GM12878 (cell line): ENCODE measurements at regions not wholly inside any gene's neighbourhood (a gene's known extent, or its start where the extent isn't known, plus 50 kb on each side); places are given as distances from the start of the nearest gene placed in this dataset.

Source experiments
- ATAC-seq: fragments of 200-7000 bp; cut with Tn5 transposase; 3 replicates; pipeline ENCODE4 v1.9.1; 2020; ENCODE audit warnings: mild to moderate bottlenecking, moderate library complexity
- BruUV-seq: library from RNA; stranded (reverse); fragments of 400-500 nt; replicated peaks from 2 replicates; lab custom pipeline; 2021; lab: Mats Ljungman, UMichigan
- CTCF ChIA-PET: fragments of 300-600 bp; sonication (Branson Sonifier 250); formaldehyde crosslinking; extraction: SDS; loops from one replicate; lab custom pipeline; 2021; ENCODE audit warnings: inconsistent platforms; lab: Yijun Ruan, JAX
- POLR2A ChIA-PET: fragments of 350-600 bp; formaldehyde crosslinking; extraction: SDS; loops from one replicate; lab custom pipeline; 2021; ENCODE audit warnings: inconsistent platforms; lab: Charles Lee
- RAD21 ChIA-PET: fragments of 300-600 bp; sonication (Branson Sonifier 250); formaldehyde crosslinking; loops from one replicate; lab custom pipeline; 2023; ENCODE audit warnings: antibody characterized with exemption; ENCODE audit not compliant: unreplicated experiment; lab: Charles Lee
- SMC1A ChIA-PET: fragments of 300-600 bp; sonication (Branson Sonifier 250); formaldehyde crosslinking; loops from one replicate; lab custom pipeline; 2023; ENCODE audit not compliant: unreplicated experiment, uncharacterized antibody; lab: Charles Lee
- DNase-seq: peaks from one replicate; pipeline ENCODE4 v3.0.0-alpha.2; 2011; ENCODE audit warnings: low read depth, low spot score
- FAIRE-seq: peaks from 3 replicates; lab custom pipeline; 2011; peaks lifted over from hg19 to GRCh38; lab: Jason Lieb, UNC
- H2AFZ ChIP-seq: 2 replicates; pipeline ENCODE4 v1.6.0; 2011; ENCODE audit warnings: low read depth, low read length, control low read depth; ENCODE audit not compliant: control insufficient read depth
- H3K27ac ChIP-seq: 2 replicates; pipeline ENCODE4 v1.5.1; 2011; ENCODE audit warnings: control low read depth; ENCODE audit not compliant: control insufficient read depth, insufficient read depth
- H3K27me3 ChIP-seq, 2 experiments: replicated peaks in 1 of 2; 2 replicates each; pipeline versions ENCODE4 v1.6.0 to v1.6.1; 2011; ENCODE audit warnings: low read length in 1 of 2; ENCODE audit not compliant: control insufficient read depth in 2 of 2, insufficient read depth in 2 of 2
- H3K36me3 ChIP-seq, 2 experiments: 2 replicates each; pipeline ENCODE4 v1.5.1; 2011; ENCODE audit warnings: low read length in 1 of 2; ENCODE audit not compliant: control insufficient read depth in 2 of 2, insufficient read depth in 2 of 2
- H3K4me1 ChIP-seq: 2 replicates; pipeline ENCODE4 v1.6.1; 2011; ENCODE audit warnings: mild to moderate bottlenecking, low read length, moderate library complexity, mixed read lengths; ENCODE audit not compliant: control insufficient read depth, insufficient read depth
- H3K4me2 ChIP-seq: 2 replicates; pipeline ENCODE4 v1.6.0; 2011; ENCODE audit warnings: control low read depth; ENCODE audit not compliant: control insufficient read depth, insufficient read depth
- H3K4me3 ChIP-seq: fragments of 200-600 bp; sonication (generic); 2 replicates; pipeline ENCODE4 v1.5.1; 2016
- H3K79me2 ChIP-seq: 2 replicates; pipeline ENCODE4 v1.6.0; 2011; ENCODE audit warnings: low read length; ENCODE audit not compliant: control insufficient read depth, insufficient read depth
- H3K9ac ChIP-seq: 2 replicates; pipeline ENCODE4 v1.8.0; 2011; ENCODE audit warnings: low read length, control low read depth, mixed read lengths; ENCODE audit not compliant: control insufficient read depth, insufficient read depth
- H3K9me3 ChIP-seq: replicated peaks from 3 replicates; pipeline ENCODE4 v1.5.1; 2011; ENCODE audit warnings: mild to moderate bottlenecking, low read length; ENCODE audit not compliant: control insufficient read depth, insufficient read depth
- H4K20me1 ChIP-seq: 2 replicates; pipeline ENCODE4 v1.6.0; 2011; ENCODE audit not compliant: control insufficient read depth, insufficient read depth
- CBFB ChIP-seq: IDR thresholded peaks from 2 replicates; pipeline ENCODE4 v1.6.1; 2016; ENCODE audit warnings: antibody characterized with exemption, low read depth
- CBX3 ChIP-seq: fragments of 200-600 bp; sonication (generic); IDR thresholded peaks from 2 replicates; pipeline ENCODE4 v1.6.1; 2016; ENCODE audit warnings: low read depth, borderline replicate concordance
- EGR1 ChIP-seq, 2 experiments: IDR thresholded peaks; 1 replicate in 1 of 2; 2 replicates in 1 of 2; pipeline ENCODE4 v1.6.1; 2011 to 2012; ENCODE audit warnings: low read depth in 2 of 2, low read length in 2 of 2, borderline replicate concordance in 1 of 2, mild to moderate bottlenecking in 1 of 2, moderate library complexity in 1 of 2
- GABPA ChIP-seq: IDR thresholded peaks from 2 replicates; pipeline ENCODE4 v1.6.1; 2014; ENCODE audit warnings: antibody characterized with exemption, low read depth, mild to moderate bottlenecking, inconsistent platforms
- IRF4 ChIP-seq: IDR thresholded peaks from 2 replicates; pipeline ENCODE4 v1.6.1; 2011; ENCODE audit warnings: low read depth, low read length
- POLR2AphosphoS2 ChIP-seq: IDR thresholded peaks from 2 replicates; pipeline ENCODE4 v1.6.1; 2011; ENCODE audit warnings: low read depth, mild to moderate bottlenecking, low read length, improper control_type of control experiment, moderate library complexity
- RB1 ChIP-seq: fragments of 450-650 bp; formaldehyde crosslinking; IDR thresholded peaks from 2 replicates; pipeline ENCODE4 v1.6.1; 2017; ENCODE audit warnings: mild to moderate bottlenecking, borderline replicate concordance
- SIN3A ChIP-seq: IDR thresholded peaks from 2 replicates; pipeline ENCODE4 v1.6.1; 2012; ENCODE audit warnings: low read depth, low read length, improper control_type of control experiment
- TCF7 ChIP-seq: IDR thresholded peaks from 2 replicates; pipeline ENCODE4 v1.6.1; 2014; ENCODE audit warnings: antibody characterized with exemption, borderline replicate concordance
- USF1 ChIP-seq: IDR thresholded peaks from 2 replicates; pipeline ENCODE4 v1.6.1; 2011; ENCODE audit warnings: borderline replicate concordance, low read depth, mild to moderate bottlenecking, moderate library complexity, mixed read lengths, low read length; ENCODE audit not compliant: insufficient read depth; ENCODE audit errors: extremely low read length
- YY1 ChIP-seq: IDR thresholded peaks from 2 replicates; pipeline ENCODE4 v1.6.1; 2011; ENCODE audit warnings: low read depth, mild to moderate bottlenecking, low read length
- ZBTB4 ChIP-seq: fragments of 450-650 bp; formaldehyde crosslinking; IDR thresholded peaks from 2 replicates; pipeline ENCODE4 v1.4.0; 2022; ENCODE audit warnings: mild to moderate bottlenecking, moderate library complexity
- WGBS: methylation state at CpG from one replicate; pipeline ENCODE4 v1.1.6; 2016; ENCODE audit warnings: low lambda C conversion rate; ENCODE audit not compliant: insufficient replicate concordance, insufficient coverage; ENCODE audit errors: missing lambda C conversion rate; 5-methylcytosine and 5-hydroxymethylcytosine counted together
- in situ Hi-C: fragments of 300-500 bp; cut with MboI; formaldehyde crosslinking; loops from 9 replicates; pipeline ENCODE4 v1.14.3; 2018; ENCODE audit warnings: mixed read lengths
- intact Hi-C: fragments of 100-400 bp; cut with micrococcal nuclease; formaldehyde crosslinking; loops from one replicate; pipeline ENCODE4 v1.14.2; 2022; ENCODE audit not compliant: unreplicated experiment
- TF ChIP-seq, protein P1 (sequence below): IDR thresholded peaks from 2 replicates; pipeline ENCODE4 v1.6.1; 2011; ENCODE audit warnings: mild to moderate bottlenecking, low read depth, low read length, moderate library complexity; ENCODE audit not compliant: insufficient replicate concordance
- TF ChIP-seq, protein P2 (sequence below): IDR thresholded peaks from 2 replicates; pipeline ENCODE4 v1.6.1; 2012; ENCODE audit warnings: mild to moderate bottlenecking, low read depth, low read length

DNA sequence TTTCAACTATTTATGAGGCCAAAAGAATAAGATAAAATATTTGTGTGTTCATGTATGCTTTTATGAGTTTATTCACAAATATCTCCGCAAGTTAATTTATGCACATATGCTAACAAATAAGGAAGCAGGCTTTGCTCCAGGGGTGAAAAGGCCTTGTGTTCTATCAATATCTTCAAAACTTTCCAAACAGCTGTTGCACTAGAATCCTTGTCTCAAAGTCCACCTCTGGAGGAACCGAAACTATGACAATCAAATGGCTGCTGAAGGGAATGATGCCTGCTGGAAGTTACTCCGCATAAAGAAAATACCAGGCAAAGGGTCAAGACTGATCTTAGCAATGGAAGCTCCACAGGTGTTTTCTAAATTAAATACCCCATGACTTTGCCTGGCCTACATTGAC lies 145.0 kb upstream of the GHITM start (continued):
- TF ChIP-seq GABPA, result no peak
- TF ChIP-seq USF1, result no peak
- no peak for TF ChIP-seq TCF7

DNA sequence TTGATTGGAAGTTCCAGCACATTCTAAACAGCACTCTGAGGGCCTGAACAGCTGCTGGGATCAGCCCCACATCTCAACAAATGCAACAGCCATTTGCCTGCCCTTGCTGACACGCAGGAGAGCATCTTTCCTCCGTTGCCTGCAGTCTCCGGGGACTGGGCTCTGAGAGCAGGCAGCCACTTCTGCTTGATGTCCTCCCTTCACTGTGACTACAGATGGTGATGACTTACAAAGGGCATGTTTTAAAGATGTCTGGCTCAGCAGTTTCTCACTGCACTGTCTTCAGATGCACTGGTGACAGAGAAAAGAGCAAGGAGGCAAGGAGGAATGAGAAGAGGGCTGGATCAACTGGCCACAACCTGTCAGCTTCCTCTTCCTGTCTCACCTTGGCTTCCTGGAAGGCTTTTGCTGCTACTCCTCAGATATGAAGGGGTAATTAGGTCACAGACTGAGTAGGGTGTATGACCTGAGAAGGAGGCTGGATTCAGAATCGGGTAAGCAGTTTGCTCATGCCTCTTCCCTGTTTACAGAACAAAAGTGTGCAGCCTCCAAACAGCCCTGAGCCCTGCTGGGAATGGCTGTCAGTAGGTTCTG lies 143.5 kb upstream of the GHITM start:
- H3K9me3 ChIP-seq, result no peaks in the 10 kb centered on the region; the same call in 2 of the 3 replicates
- ChIA-PET POLR2A (no interaction called here), SMC1A (no interaction called here), CTCF (interaction anchor here (1.2 to 3.4 kb wide), 5 partner anchors 9 to 125 kb away, joined by 3 to 14 read pairs (median 6); no protein-coding TSS in a partner anchor), RAD21 (no interaction called here)
- peaks cover 11% of the 10 kb centered on the region for H3K4me1 ChIP-seq
- no peaks in the 10 kb centered on the region for H4K20me1 ChIP-seq
- no TSS peak for BruUV-seq
- no peak for DNase-seq
- no peak for ATAC-seq
- H3K4me2 ChIP-seq, result no peak overlapping the region
- intact Hi-C loops, result loop anchor here (10.0 kb wide), 2 partner anchors 451 to 1181 kb away; no protein-coding TSS in a partner anchor
- no peak overlapping the region for H3K27ac ChIP-seq
- no peak overlapping the region; the same call in 1 of the 2 replicates for H2AFZ ChIP-seq
- H3K79me2 ChIP-seq, result no peaks in the 10 kb centered on the region
- H3K27me3 ChIP-seq, result peaks cover 0 to 4% of the 10 kb centered on the region in 2 experiments; a peak in 2 of 4 replicates
- no peak for FAIRE-seq
- H3K36me3 ChIP-seq, result no peaks in the 10 kb centered on the region
- WGBS, result 60% methylated on average over 4 of the region's 4 CpGs
- no peak overlapping the region for H3K9ac ChIP-seq
- no peak overlapping the region for H3K4me3 ChIP-seq
- in situ Hi-C loops, result no loop called here
- TF ChIP-seq IRF4 (no peak), EGR1 (IDR thresholded peaks at IDR 0.05; ENCODE audit: borderline replicate concordance in 1 of 2, low read depth in 2 of 2, low read length in 2 of 2) (no peak), CBX3 (no peak), SIN3A (no peak), POLR2AphosphoS2 (no peak), CBFB (no peak), ZBTB4 (CRISPR knock-in tag) (no peak), YY1 (no peak), RB1 (no peak)
- TF ChIP-seq, protein P1, sequence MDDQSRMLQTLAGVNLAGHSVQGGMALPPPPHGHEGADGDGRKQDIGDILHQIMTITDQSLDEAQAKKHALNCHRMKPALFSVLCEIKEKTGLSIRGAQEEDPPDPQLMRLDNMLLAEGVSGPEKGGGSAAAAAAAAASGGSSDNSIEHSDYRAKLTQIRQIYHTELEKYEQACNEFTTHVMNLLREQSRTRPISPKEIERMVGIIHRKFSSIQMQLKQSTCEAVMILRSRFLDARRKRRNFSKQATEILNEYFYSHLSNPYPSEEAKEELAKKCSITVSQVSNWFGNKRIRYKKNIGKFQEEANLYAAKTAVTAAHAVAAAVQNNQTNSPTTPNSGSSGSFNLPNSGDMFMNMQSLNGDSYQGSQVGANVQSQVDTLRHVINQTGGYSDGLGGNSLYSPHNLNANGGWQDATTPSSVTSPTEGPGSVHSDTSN, result no peak
- TF ChIP-seq, protein P2, sequence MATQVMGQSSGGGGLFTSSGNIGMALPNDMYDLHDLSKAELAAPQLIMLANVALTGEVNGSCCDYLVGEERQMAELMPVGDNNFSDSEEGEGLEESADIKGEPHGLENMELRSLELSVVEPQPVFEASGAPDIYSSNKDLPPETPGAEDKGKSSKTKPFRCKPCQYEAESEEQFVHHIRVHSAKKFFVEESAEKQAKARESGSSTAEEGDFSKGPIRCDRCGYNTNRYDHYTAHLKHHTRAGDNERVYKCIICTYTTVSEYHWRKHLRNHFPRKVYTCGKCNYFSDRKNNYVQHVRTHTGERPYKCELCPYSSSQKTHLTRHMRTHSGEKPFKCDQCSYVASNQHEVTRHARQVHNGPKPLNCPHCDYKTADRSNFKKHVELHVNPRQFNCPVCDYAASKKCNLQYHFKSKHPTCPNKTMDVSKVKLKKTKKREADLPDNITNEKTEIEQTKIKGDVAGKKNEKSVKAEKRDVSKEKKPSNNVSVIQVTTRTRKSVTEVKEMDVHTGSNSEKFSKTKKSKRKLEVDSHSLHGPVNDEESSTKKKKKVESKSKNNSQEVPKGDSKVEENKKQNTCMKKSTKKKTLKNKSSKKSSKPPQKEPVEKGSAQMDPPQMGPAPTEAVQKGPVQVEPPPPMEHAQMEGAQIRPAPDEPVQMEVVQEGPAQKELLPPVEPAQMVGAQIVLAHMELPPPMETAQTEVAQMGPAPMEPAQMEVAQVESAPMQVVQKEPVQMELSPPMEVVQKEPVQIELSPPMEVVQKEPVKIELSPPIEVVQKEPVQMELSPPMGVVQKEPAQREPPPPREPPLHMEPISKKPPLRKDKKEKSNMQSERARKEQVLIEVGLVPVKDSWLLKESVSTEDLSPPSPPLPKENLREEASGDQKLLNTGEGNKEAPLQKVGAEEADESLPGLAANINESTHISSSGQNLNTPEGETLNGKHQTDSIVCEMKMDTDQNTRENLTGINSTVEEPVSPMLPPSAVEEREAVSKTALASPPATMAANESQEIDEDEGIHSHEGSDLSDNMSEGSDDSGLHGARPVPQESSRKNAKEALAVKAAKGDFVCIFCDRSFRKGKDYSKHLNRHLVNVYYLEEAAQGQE, result no peak
